Activated CD8-positive, alpha-beta memory T cell treated with anti-CD3 and anti-CD28 coated beads for 1 hour (primary cell): ENCODE measurements at regions not wholly inside any gene's neighbourhood (a gene's known extent, or its start where the extent isn't known, plus 50 kb on each side); places are given as distances from the start of the nearest gene placed in this dataset.

Experiments used
- DNase-seq, 2 donors: peaks; one replicate each; pipeline ENCODE4 v3.0.0-alpha.2; 2020; ENCODE audit warnings: low read depth in 1 of 2; ENCODE audit errors: extremely low read depth in 1 of 2

GRCh38 chr7:142308326-142308725, 50.5 kb upstream of the PRSS58 start:
- no peak for DNase-seq
